Spleen (tissue), 11 donors: ENCODE measurements at regions not wholly inside any gene's neighbourhood (a gene's known extent, or its start where the extent isn't known, plus 50 kb on each side); places are given as distances from the start of the nearest gene placed in this dataset.

Source experiments
- DNase-seq: peaks from one replicate; pipeline ENCODE4 v3.0.0-alpha.2; 2020
- H3K27ac ChIP-seq, 8 donors: fragments of 200-600 bp; sonication (generic) in 7 of 8; 1 replicate in 4 of 8; 2 replicates in 4 of 8; pipeline versions ENCODE4 v1.5.0 to v1.8.0; 2016 to 2021; ENCODE audit warnings: inconsistent platforms in 4 of 8, mild to moderate bottlenecking in 4 of 8, moderate library complexity in 1 of 8
- H3K27me3 ChIP-seq, 7 donors: fragments of 200-600 bp; sonication (generic) in 6 of 7; replicated peaks in 1 of 7; 1 replicate in 4 of 7; 2 replicates in 3 of 7; pipeline versions ENCODE4 v1.5.0 to v1.8.0; 2016 to 2021; ENCODE audit warnings: inconsistent platforms in 3 of 7, mild to moderate bottlenecking in 1 of 7
- H3K36me3 ChIP-seq, 6 donors: fragments of 200-600 bp; sonication (generic) in 5 of 6; 1 replicate in 4 of 6; 2 replicates in 2 of 6; pipeline versions ENCODE4 v1.5.0 to v1.8.0; 2016 to 2021; ENCODE audit warnings: inconsistent platforms in 2 of 6
- H3K4me1 ChIP-seq, 6 donors: fragments of 200-600 bp; sonication (generic) in 5 of 6; 1 replicate in 3 of 6; 2 replicates in 3 of 6; pipeline versions ENCODE4 v1.5.0 to v1.8.0; 2016 to 2021; ENCODE audit warnings: inconsistent platforms in 3 of 6
- H3K4me3 ChIP-seq, 8 donors: fragments of 200-600 bp; sonication (generic) in 7 of 8; 1 replicate in 4 of 8; 2 replicates in 4 of 8; pipeline versions ENCODE4 v1.5.0 to v1.8.0; 2016 to 2021; ENCODE audit warnings: inconsistent platforms in 4 of 8, mild to moderate bottlenecking in 4 of 8, moderate library complexity in 2 of 8
- H3K9me3 ChIP-seq, 8 donors: fragments of 200-600 bp; sonication (generic) in 7 of 8; 1 replicate in 4 of 8; 2 replicates in 4 of 8; pipeline versions ENCODE4 v1.5.0 to v1.8.0; 2016 to 2021; ENCODE audit warnings: inconsistent platforms in 4 of 8
- POLR2A ChIP-seq, 3 donors: fragments of 450-650 bp; IDR thresholded peaks; one replicate each; pipeline ENCODE4 v1.5.1; 2017; ENCODE audit warnings: antibody characterized with exemption in 3 of 3, mild to moderate bottlenecking in 1 of 3
- POLR2AphosphoS5 ChIP-seq, 3 donors: sonication (generic); formaldehyde crosslinking; IDR thresholded peaks; one replicate each; pipeline ENCODE4 v1.5.1; 2017; ENCODE audit warnings: antibody characterized with exemption in 3 of 3
- WGBS, 5 donors: extraction: QIAGEN DNeasy Blood & Tissue Kit in 3 of 5; methylation state at CpG; one replicate each; pipeline versions ENCODE4 v1.1.5 to v1.1.7; 2013 to 2018; 5-methylcytosine and 5-hydroxymethylcytosine counted together
- intact Hi-C: fragments of 100-400 bp; cut with DNase I; formaldehyde crosslinking; loops from one replicate; pipeline ENCODE4 v1.15.0; 2023; ENCODE audit warnings: low total_unique reads
- TF ChIP-seq, protein P1 (sequence below), 11 experiments: fragments of 200-600 bp in 7 of 11; fragments of 450-650 bp in 4 of 11; sonication (generic) in 4 of 11; IDR thresholded peaks in 8 of 11; conservative IDR thresholded peaks in 3 of 11; 1 replicate in 7 of 11; 2 replicates in 4 of 11; pipeline versions ENCODE4 v1.4.0 to v1.8.0; 2016 to 2021; ENCODE audit warnings: antibody characterized with exemption in 11 of 11, inconsistent platforms in 4 of 11, mild to moderate bottlenecking in 1 of 11
- donor health status: healthy with polysubstance abuse.
- donor health status: DM: no; HTN: no; CAD: no; lungs with moderate emphysema.
- donor health status: DM: no; HTN: no; CAD: no.
- donor health status: Bipolar disorder and iron deficiency.
- donor health status: healthy.
- donor health status: DM: no; HTN: no; CAD: no.
- donor health status: DM: yes; HTN: yes; CAD: no.

DNA sequence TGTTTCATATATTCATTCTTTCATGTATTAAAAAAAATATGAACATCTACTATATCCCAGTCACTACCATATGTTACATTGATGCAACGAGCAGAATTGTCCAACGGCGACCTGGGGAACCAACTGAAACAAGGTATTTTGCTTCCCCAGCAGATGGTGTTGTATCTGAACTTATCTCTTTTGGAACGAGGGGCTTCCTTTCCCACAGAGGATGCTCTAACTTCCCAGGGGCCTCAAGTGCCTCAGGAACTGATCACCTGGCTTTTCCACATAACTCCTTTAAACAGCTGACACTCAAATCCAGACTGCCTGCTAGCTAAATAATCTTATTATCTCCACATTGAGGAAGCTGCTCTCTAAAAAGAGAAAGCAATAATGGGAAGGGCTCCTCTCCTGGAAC lies 259.3 kb downstream of the HTR7 start:
- TF ChIP-seq POLR2AphosphoS5 (IDR thresholded peaks at IDR 0.05): no peak
- TF ChIP-seq POLR2A (IDR thresholded peaks at IDR 0.05): no peak
- TF ChIP-seq, protein P1, sequence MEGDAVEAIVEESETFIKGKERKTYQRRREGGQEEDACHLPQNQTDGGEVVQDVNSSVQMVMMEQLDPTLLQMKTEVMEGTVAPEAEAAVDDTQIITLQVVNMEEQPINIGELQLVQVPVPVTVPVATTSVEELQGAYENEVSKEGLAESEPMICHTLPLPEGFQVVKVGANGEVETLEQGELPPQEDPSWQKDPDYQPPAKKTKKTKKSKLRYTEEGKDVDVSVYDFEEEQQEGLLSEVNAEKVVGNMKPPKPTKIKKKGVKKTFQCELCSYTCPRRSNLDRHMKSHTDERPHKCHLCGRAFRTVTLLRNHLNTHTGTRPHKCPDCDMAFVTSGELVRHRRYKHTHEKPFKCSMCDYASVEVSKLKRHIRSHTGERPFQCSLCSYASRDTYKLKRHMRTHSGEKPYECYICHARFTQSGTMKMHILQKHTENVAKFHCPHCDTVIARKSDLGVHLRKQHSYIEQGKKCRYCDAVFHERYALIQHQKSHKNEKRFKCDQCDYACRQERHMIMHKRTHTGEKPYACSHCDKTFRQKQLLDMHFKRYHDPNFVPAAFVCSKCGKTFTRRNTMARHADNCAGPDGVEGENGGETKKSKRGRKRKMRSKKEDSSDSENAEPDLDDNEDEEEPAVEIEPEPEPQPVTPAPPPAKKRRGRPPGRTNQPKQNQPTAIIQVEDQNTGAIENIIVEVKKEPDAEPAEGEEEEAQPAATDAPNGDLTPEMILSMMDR (IDR thresholded peaks at IDR 0.05 in 8 of 11, conservative IDR thresholded peaks at IDR 0.05 in 3 of 11): no peak
- WGBS, 5 donors: 67 to 78% (median 67%) methylated on average over 4 of the region's 4 CpGs
- H3K4me1 ChIP-seq: no peaks in the 10 kb centered on the region
- peaks cover 0 to 12% (median 0%) of the 10 kb centered on the region in 8 donors for H3K9me3 ChIP-seq
- H3K4me3 ChIP-seq: no peak overlapping the region
- no peaks in the 10 kb centered on the region for H3K27me3 ChIP-seq
- no peak for DNase-seq
- no peaks in the 10 kb centered on the region for H3K36me3 ChIP-seq
- H3K27ac ChIP-seq: no peak overlapping the region
- intact Hi-C loops: no loop called here

DNA sequence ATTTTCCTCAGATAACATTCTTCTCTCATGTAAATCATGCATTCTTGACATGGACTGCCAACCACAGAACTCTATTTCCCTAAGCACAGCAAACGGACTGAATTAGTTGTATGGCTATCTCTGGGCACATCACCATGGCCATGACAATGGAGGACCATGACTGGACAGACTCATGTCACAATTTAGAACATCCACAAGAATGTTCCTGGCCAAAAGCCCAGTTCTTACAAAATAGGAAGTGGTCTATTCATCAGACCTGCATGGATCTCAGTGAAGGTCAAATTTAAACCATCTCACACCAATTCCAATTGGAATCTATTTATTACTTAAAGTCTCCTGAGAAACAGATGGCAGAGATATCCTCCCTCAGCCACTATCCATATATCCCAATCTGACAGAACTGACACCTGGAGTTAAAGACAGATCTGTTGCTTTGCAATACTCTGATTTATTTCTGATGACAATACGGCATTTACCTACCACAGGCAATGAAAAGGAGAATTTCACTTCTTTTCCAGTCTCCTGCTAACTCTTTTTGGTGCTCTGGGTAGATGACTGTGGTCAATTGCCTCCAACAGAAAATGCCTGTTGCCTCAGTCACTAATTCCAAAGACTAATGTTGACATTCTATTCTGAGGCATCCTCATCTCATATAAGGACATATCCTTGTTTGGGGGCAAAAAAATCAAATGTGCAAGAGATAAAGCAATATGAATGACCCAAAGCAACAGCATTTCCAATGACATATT lies 254.8 kb downstream of the HTR7 start:
- DNase-seq: no peak
- no peaks in the 10 kb centered on the region for H3K36me3 ChIP-seq
- no peak overlapping the region for H3K4me3 ChIP-seq
- TF ChIP-seq POLR2AphosphoS5 (IDR thresholded peaks at IDR 0.05): no peak
- TF ChIP-seq, protein P1 (IDR thresholded peaks at IDR 0.05 in 8 of 11, conservative IDR thresholded peaks at IDR 0.05 in 3 of 11): no peak
- no peak for TF ChIP-seq POLR2A (IDR thresholded peaks at IDR 0.05)
- H3K4me1 ChIP-seq: no peaks in the 10 kb centered on the region
- H3K27ac ChIP-seq: no peak overlapping the region
- intact Hi-C loops: no loop called here
- H3K9me3 ChIP-seq: peaks cover 0 to 12% (median 0%) of the 10 kb centered on the region in 8 donors
- H3K27me3 ChIP-seq: no peaks in the 10 kb centered on the region
- WGBS, 5 donors: 50 to 65% (median 57%) methylated on average over 2 of the region's 2 CpGs

DNA sequence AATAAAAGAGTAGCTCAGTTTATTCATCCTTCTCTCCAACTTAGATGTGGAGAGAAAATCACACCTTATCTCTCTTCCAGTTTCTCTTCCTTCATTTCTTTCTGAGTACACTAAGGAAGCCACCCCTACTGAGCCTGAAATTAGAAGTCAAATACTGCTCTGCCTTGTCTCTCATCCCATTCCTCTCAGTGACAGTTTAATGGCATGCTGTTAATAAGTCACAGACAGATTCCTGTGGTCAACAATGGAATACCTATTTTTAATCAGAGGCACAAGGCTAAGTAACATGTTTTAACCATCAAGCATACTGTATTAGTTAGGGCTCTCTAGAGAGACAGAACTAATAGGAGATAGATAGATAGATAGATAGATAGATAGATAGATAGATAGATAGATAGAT lies 253.2 kb downstream of the HTR7 start:
- TF ChIP-seq POLR2A (IDR thresholded peaks at IDR 0.05) (no peak), POLR2AphosphoS5 (IDR thresholded peaks at IDR 0.05) (no peak)
- TF ChIP-seq, protein P1 (IDR thresholded peaks at IDR 0.05 in 8 of 11, conservative IDR thresholded peaks at IDR 0.05 in 3 of 11): no peak
- DNase-seq: no peak
- Histone ChIP-seq H3K27me3 (no peaks in the 10 kb centered on the region), H3K4me3 (no peak overlapping the region), H3K36me3 (no peaks in the 10 kb centered on the region), H3K4me1 (no peaks in the 10 kb centered on the region), H3K9me3 (peaks cover 0 to 12% (median 0%) of the 10 kb centered on the region in 8 donors), H3K27ac (no peak overlapping the region)
- intact Hi-C loops: no loop called here

DNA sequence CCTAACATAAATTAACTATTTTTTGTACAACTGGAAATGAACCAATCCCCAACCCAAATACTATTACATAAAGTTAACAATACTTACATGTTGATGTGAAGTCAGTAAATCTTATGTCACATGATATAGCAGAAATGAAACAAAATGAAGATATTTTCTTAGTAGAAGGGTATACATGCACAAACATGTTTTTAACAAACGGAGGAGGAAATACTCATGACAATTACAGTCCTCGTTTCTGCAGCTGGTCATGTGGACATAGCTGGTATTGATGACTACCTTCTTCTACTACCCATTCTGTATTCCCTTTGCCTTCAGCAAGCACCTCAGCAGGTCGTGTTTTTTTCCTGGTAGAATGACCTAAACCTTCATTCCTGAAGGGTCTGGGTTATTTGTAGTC lies 252.3 kb downstream of the HTR7 start:
- TF ChIP-seq, protein P1 (IDR thresholded peaks at IDR 0.05 in 8 of 11, conservative IDR thresholded peaks at IDR 0.05 in 3 of 11): no peak
- TF ChIP-seq POLR2AphosphoS5 (IDR thresholded peaks at IDR 0.05) (no peak), POLR2A (IDR thresholded peaks at IDR 0.05) (no peak)
- WGBS, 5 donors: 52 to 65% (median 62%) methylated on average over 3 of the region's 3 CpGs
- intact Hi-C loops: no loop called here

More for the DNA sequence above, 252.3 kb downstream of the HTR7 start:
- no peaks in the 10 kb centered on the region for H3K27me3 ChIP-seq
- no peak for DNase-seq
- H3K9me3 ChIP-seq: peaks cover 0 to 12% (median 0%) of the 10 kb centered on the region in 8 donors
- no peak overlapping the region for H3K4me3 ChIP-seq
- no peaks in the 10 kb centered on the region for H3K36me3 ChIP-seq
- H3K4me1 ChIP-seq: no peaks in the 10 kb centered on the region
- H3K27ac ChIP-seq: no peak overlapping the region
